ENCODE measurements at regions not wholly inside any gene's neighbourhood (a gene's known extent, or its start where the extent isn't known, plus 50 kb on each side); places are given as distances from the start of the nearest gene placed in this dataset.

DNA sequence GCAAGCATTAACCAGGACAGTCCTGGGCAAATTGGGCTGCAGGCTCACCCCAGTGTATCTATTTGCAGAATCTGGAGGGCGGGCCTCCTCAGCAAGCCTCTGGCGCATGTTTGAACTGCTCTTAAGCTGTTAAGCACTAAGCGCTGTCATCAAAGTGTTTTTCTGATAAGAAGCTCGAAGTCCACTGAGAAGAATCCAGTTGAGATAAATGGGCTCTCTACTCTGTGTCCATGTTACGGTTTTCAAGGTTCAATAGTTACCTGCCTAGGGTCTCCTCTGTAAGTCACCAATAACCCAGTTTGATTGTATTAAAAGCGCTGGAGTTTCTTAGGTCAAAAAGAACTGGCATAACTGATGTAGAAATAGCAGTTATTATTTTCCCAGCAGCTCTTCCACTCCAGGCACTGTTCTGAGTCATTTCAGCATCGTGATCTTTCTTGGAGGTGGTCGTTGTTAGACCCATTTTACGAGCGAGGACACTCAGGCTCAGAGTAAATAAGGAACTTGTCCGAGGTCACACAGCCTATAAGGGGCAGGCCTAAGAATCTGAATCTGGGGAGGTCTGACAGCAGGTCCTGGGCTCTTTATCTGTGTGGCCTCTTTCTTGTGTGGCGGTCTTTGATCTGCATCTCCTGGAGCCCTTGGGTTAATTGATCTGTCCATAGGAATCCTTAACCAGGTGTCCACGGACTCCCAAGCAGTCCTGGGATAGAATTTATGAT is 207.4 kb upstream of the ZNF217 start:
- TF ChIP-seq, protein P1, sequence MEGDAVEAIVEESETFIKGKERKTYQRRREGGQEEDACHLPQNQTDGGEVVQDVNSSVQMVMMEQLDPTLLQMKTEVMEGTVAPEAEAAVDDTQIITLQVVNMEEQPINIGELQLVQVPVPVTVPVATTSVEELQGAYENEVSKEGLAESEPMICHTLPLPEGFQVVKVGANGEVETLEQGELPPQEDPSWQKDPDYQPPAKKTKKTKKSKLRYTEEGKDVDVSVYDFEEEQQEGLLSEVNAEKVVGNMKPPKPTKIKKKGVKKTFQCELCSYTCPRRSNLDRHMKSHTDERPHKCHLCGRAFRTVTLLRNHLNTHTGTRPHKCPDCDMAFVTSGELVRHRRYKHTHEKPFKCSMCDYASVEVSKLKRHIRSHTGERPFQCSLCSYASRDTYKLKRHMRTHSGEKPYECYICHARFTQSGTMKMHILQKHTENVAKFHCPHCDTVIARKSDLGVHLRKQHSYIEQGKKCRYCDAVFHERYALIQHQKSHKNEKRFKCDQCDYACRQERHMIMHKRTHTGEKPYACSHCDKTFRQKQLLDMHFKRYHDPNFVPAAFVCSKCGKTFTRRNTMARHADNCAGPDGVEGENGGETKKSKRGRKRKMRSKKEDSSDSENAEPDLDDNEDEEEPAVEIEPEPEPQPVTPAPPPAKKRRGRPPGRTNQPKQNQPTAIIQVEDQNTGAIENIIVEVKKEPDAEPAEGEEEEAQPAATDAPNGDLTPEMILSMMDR (IDR thresholded peaks at IDR 0.05): no peak
- TF ChIP-seq POLR2A (IDR thresholded peaks at IDR 0.05): no peak
